ENCODE measurements at regions not wholly inside any gene's neighbourhood (a gene's known extent, or its start where the extent isn't known, plus 50 kb on each side); places are given as distances from the start of the nearest gene placed in this dataset.
A peak's percentile ranks its signal among the peaks of the same experiment; 100 is the strongest.

GRCh38 chr2:236676136-236676873, 106.7 kb downstream of the ACKR3 start:
- H4K20me1 ChIP-seq (ENCODE audit: control insufficient read depth, extremely low read depth, insufficient read depth, low read length): no peaks in the 10 kb centered on the region
- H3K9ac ChIP-seq (ENCODE audit: insufficient read depth, low read length): no peak overlapping the region
- H3K36me3 ChIP-seq (ENCODE audit: control insufficient read depth, insufficient read depth, low read length): no peaks in the 10 kb centered on the region
- no peaks in the 10 kb centered on the region for H3K27me3 ChIP-seq (ENCODE audit: control insufficient read depth, insufficient read depth, low read length)
- no peak overlapping the region for H3K4me3 ChIP-seq (replicated peaks in 1 of 4; ENCODE audit: control extremely low read depth in 1 of 4, insufficient read depth in 1 of 4, low read depth in 3 of 4, low read length in 4 of 4)
- H3K4me2 ChIP-seq (ENCODE audit: extremely low read depth, insufficient read depth, low read length): no peak overlapping the region
- H3K4me1 ChIP-seq (ENCODE audit: control insufficient read depth, extremely low read depth, insufficient read depth, low read length): no peaks in the 10 kb centered on the region
- no peaks in the 10 kb centered on the region for H3K79me2 ChIP-seq (ENCODE audit: control insufficient read depth, insufficient read depth, low read length)
- H2AFZ ChIP-seq (ENCODE audit: low read length): no peak overlapping the region
- no peak for TF ChIP-seq EZH2 (IDR thresholded peaks at IDR 0.05; ENCODE audit: low read length, missing control alignments)
- TF ChIP-seq CTCF (conservative IDR thresholded peaks at IDR 0.05 in 1 of 2, IDR thresholded peaks at IDR 0.05 in 1 of 2; ENCODE audit: low read depth in 1 of 2, low read length in 2 of 2): no peak
- peak; percentile 47 to 72 for DNase-seq (ENCODE audit: low read depth in 2 of 2)
- no peaks in the 10 kb centered on the region for H3K9me3 ChIP-seq (ENCODE audit: control insufficient read depth, insufficient read depth, low read depth, low read length)
- no peak overlapping the region for H3K27ac ChIP-seq (ENCODE audit: insufficient read depth, low read length)

GRCh38 chr2:236677368-236677767, 107.7 kb downstream of the ACKR3 start:
- Histone ChIP-seq H3K79me2 (ENCODE audit: control insufficient read depth, insufficient read depth, low read length) (no peaks in the 10 kb centered on the region), H3K36me3 (ENCODE audit: control insufficient read depth, insufficient read depth, low read length) (no peaks in the 10 kb centered on the region), H3K27me3 (ENCODE audit: control insufficient read depth, insufficient read depth, low read length) (no peaks in the 10 kb centered on the region), H3K27ac (ENCODE audit: insufficient read depth, low read length) (no peak overlapping the region), H3K4me3 (replicated peaks in 1 of 4; ENCODE audit: control extremely low read depth in 1 of 4, insufficient read depth in 1 of 4, low read depth in 3 of 4, low read length in 4 of 4) (no peak overlapping the region), H3K9ac (ENCODE audit: insufficient read depth, low read length) (no peak overlapping the region), H2AFZ (ENCODE audit: low read length) (no peak overlapping the region), H4K20me1 (ENCODE audit: control insufficient read depth, extremely low read depth, insufficient read depth, low read length) (no peaks in the 10 kb centered on the region), H3K4me2 (ENCODE audit: extremely low read depth, insufficient read depth, low read length) (no peak overlapping the region), H3K4me1 (ENCODE audit: control insufficient read depth, extremely low read depth, insufficient read depth, low read length) (no peaks in the 10 kb centered on the region), H3K9me3 (ENCODE audit: control insufficient read depth, insufficient read depth, low read depth, low read length) (no peaks in the 10 kb centered on the region)
- no peak for DNase-seq (ENCODE audit: low read depth in 2 of 2)
- TF ChIP-seq CTCF (conservative IDR thresholded peaks at IDR 0.05 in 1 of 2, IDR thresholded peaks at IDR 0.05 in 1 of 2; ENCODE audit: low read depth in 1 of 2, low read length in 2 of 2): no peak
- no peak for TF ChIP-seq EZH2 (IDR thresholded peaks at IDR 0.05; ENCODE audit: low read length, missing control alignments)

GRCh38 chr2:236678307-236678975, 108.8 kb downstream of the ACKR3 start:
- no peak overlapping the region for H2AFZ ChIP-seq (ENCODE audit: low read length)
- DNase-seq (ENCODE audit: low read depth in 2 of 2): no peak
- H3K4me1 ChIP-seq (ENCODE audit: control insufficient read depth, extremely low read depth, insufficient read depth, low read length): no peaks in the 10 kb centered on the region
- no peaks in the 10 kb centered on the region for H3K79me2 ChIP-seq (ENCODE audit: control insufficient read depth, insufficient read depth, low read length)
- no peaks in the 10 kb centered on the region for H3K27me3 ChIP-seq (ENCODE audit: control insufficient read depth, insufficient read depth, low read length)
- no peaks in the 10 kb centered on the region for H3K36me3 ChIP-seq (ENCODE audit: control insufficient read depth, insufficient read depth, low read length)
- no peak overlapping the region for H3K9ac ChIP-seq (ENCODE audit: insufficient read depth, low read length)
- H3K9me3 ChIP-seq (ENCODE audit: control insufficient read depth, insufficient read depth, low read depth, low read length): no peaks in the 10 kb centered on the region
- no peak overlapping the region for H3K27ac ChIP-seq (ENCODE audit: insufficient read depth, low read length)
- H4K20me1 ChIP-seq (ENCODE audit: control insufficient read depth, extremely low read depth, insufficient read depth, low read length): no peaks in the 10 kb centered on the region
- H3K4me2 ChIP-seq (ENCODE audit: extremely low read depth, insufficient read depth, low read length): no peak overlapping the region
- no peak overlapping the region for H3K4me3 ChIP-seq (replicated peaks in 1 of 4; ENCODE audit: control extremely low read depth in 1 of 4, insufficient read depth in 1 of 4, low read depth in 3 of 4, low read length in 4 of 4)
- TF ChIP-seq EZH2 (IDR thresholded peaks at IDR 0.05; ENCODE audit: low read length, missing control alignments): no peak
- no peak for TF ChIP-seq CTCF (conservative IDR thresholded peaks at IDR 0.05 in 1 of 2, IDR thresholded peaks at IDR 0.05 in 1 of 2; ENCODE audit: low read depth in 1 of 2, low read length in 2 of 2)

All from fibroblast of lung (primary cell).